HG03460 (cell line): ENCODE measurements at regions not wholly inside any gene's neighbourhood (a gene's known extent, or its start where the extent isn't known, plus 50 kb on each side); places are given as distances from the start of the nearest gene placed in this dataset.

Experiments
- ATAC-seq: cut with Tn5 transposase; IDR thresholded peaks from one replicate; pipeline ENCODE4 v1.9.1; 2021; ENCODE audit not compliant: unreplicated experiment

GRCh38 chr22:49236541-49237075, 591.1 kb downstream of the BRD1 start:
- ATAC-seq = no peak

- no peak for ATAC-seq
Observed at GRCh38 chr22:49235463-49236300, 592.0 kb downstream of the BRD1 start.

GRCh38 chr22:49234459-49234858, 593.2 kb downstream of the BRD1 start:
- no peak for ATAC-seq

- ATAC-seq = no peak
Observed at GRCh38 chr22:49233507-49234100, 594.1 kb downstream of the BRD1 start.

GRCh38 chr22:49232319-49233067, 595.2 kb downstream of the BRD1 start:
- no peak for ATAC-seq

- no peak for ATAC-seq
Observed at GRCh38 chr22:49230194-49230577, 597.5 kb downstream of the BRD1 start.

GRCh38 chr22:49229483-49230193, 598.0 kb downstream of the BRD1 start:
- ATAC-seq = no peak

GRCh38 chr22:49228431-49229037, 599.1 kb downstream of the BRD1 start:
- no peak for ATAC-seq

- no peak for ATAC-seq
Observed at GRCh38 chr22:49227670-49228069, 600.0 kb downstream of the BRD1 start.

GRCh38 chr22:49226096-49226495, 601.6 kb downstream of the BRD1 start:
- no peak for ATAC-seq

GRCh38 chr22:49224243-49224642, 603.4 kb downstream of the BRD1 start:
- ATAC-seq = no peak

- no peak for ATAC-seq
Observed at GRCh38 chr22:49218142-49218541, 609.5 kb downstream of the BRD1 start.

- no peak for ATAC-seq
Observed at GRCh38 chr22:49216579-49216978, 611.1 kb downstream of the BRD1 start.

- no peak for ATAC-seq
Observed at GRCh38 chr22:49215840-49216239, 611.8 kb downstream of the BRD1 start.

GRCh38 chr22:49214976-49215375, 612.7 kb downstream of the BRD1 start:
- ATAC-seq = no peak

GRCh38 chr22:49213731-49214352, 613.8 kb downstream of the BRD1 start:
- ATAC-seq = no peak

GRCh38 chr22:49212466-49212865, 615.2 kb downstream of the BRD1 start:
- ATAC-seq = no peak

GRCh38 chr22:49212002-49212401, 615.7 kb downstream of the BRD1 start:
- no peak for ATAC-seq

GRCh38 chr22:49211176-49211575, 616.5 kb downstream of the BRD1 start:
- no peak for ATAC-seq

- ATAC-seq = no peak
Observed at GRCh38 chr22:49210606-49211005, 617.1 kb downstream of the BRD1 start.
